ENCODE measurements at regions not wholly inside any gene's neighbourhood (a gene's known extent, or its start where the extent isn't known, plus 50 kb on each side); places are given as distances from the start of the nearest gene placed in this dataset.

- H3K4me3 Mint-ChIP-seq, result no peak overlapping the region
- no peaks in the 10 kb centered on the region for H3K4me1 Mint-ChIP-seq
- peaks cover 12% of the 10 kb centered on the region for H3K9me3 Mint-ChIP-seq
- H3K27me3 Mint-ChIP-seq, result no peaks in the 10 kb centered on the region
- no peak overlapping the region for H3K27ac Mint-ChIP-seq
- H3K36me3 Mint-ChIP-seq, result no peaks in the 10 kb centered on the region
These were observed 191.3 kb upstream of the PRDM9 start for GRCh38 chr5:23316060-23316591.

- Mint-ChIP-seq H3K36me3 (no peaks in the 10 kb centered on the region), H3K4me3 (no peak overlapping the region), H3K27me3 (no peaks in the 10 kb centered on the region), H3K9me3 (peaks cover 12% of the 10 kb centered on the region), H3K4me1 (no peaks in the 10 kb centered on the region), H3K27ac (no peak overlapping the region)
These were observed 192.6 kb upstream of the PRDM9 start for GRCh38 chr5:23314827-23315226.

- no peaks in the 10 kb centered on the region for H3K4me1 Mint-ChIP-seq
- no peak overlapping the region for H3K4me3 Mint-ChIP-seq
- no peak overlapping the region for H3K27ac Mint-ChIP-seq
- peaks cover 16% of the 10 kb centered on the region for H3K9me3 Mint-ChIP-seq
- H3K36me3 Mint-ChIP-seq, result no peaks in the 10 kb centered on the region
- no peaks in the 10 kb centered on the region for H3K27me3 Mint-ChIP-seq
These were observed 202.4 kb upstream of the PRDM9 start for GRCh38 chr5:23305055-23305454.

DNA sequence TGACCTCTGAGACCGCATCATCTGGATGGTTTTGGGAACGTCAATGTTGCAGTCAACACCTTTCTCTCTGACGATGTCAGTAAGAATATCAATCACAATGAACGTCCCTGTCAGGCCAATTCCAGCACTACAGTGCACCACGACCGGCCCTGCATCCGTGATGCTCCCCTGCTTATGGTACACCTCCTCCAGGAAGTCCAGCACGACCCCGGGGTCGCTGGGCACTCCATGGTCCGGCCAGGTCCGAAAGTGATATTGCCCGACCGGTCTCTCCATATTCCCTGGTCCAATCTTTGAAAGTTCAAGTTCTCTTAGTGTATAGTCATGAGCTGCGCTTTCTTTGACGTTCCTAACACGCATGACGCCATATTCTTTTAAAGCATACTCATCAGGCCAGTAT, 203.6 kb upstream of the PRDM9 start:
- H3K9me3 Mint-ChIP-seq, result peaks cover 16% of the 10 kb centered on the region
- H3K27me3 Mint-ChIP-seq, result no peaks in the 10 kb centered on the region
- H3K36me3 Mint-ChIP-seq, result no peaks in the 10 kb centered on the region
- H3K4me3 Mint-ChIP-seq, result no peak overlapping the region
- no peak overlapping the region for H3K27ac Mint-ChIP-seq
- H3K4me1 Mint-ChIP-seq, result no peaks in the 10 kb centered on the region

DNA sequence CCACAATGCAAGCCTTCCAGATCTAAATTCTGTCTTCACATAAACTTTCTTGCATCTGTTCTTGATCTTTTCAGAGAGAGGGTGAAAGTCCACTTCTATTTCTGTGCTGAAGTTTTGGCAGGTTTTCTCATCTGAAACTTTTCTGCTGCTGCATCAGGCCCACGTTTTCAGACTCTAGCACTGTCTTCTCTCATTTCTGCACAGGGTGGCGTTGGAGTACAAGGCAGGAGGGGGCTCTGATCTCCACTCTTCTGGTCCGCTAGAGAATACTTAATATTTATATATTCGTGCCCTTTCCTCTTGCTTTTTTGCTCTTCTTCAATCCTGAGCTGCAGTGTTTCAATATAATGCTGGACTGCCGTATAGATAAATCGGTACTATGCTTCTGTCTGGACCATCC, 204.0 kb upstream of the PRDM9 start:
- Mint-ChIP-seq H3K36me3 (no peaks in the 10 kb centered on the region), H3K4me1 (no peaks in the 10 kb centered on the region), H3K9me3 (peaks cover 16% of the 10 kb centered on the region), H3K27me3 (no peaks in the 10 kb centered on the region), H3K27ac (no peak overlapping the region), H3K4me3 (no peak overlapping the region)

DNA sequence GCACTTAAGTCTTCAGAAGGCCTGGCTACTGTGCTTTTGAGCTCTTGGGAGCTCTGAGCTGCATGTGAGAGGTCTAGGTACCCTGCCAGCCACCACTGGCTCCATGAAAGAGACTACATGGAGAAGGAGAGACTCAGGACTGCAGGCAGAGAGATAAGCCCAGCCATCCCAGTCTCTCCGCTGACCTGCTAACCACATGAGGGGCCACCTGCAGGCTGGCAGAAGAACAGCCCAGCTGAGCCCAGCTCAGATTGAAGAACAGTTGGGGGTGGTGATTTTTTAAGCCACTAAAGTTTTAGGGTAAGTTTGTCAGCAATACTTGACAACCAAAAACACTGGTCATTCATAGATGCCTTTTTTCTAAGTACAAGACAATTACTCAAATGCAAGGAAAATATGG, 205.0 kb upstream of the PRDM9 start:
- Mint-ChIP-seq H3K27ac (no peak overlapping the region), H3K27me3 (no peaks in the 10 kb centered on the region), H3K4me1 (no peaks in the 10 kb centered on the region), H3K36me3 (no peaks in the 10 kb centered on the region), H3K9me3 (peaks cover 16% of the 10 kb centered on the region), H3K4me3 (no peak overlapping the region)

- H3K4me1 Mint-ChIP-seq, result no peaks in the 10 kb centered on the region
- H3K36me3 Mint-ChIP-seq, result no peaks in the 10 kb centered on the region
- H3K27ac Mint-ChIP-seq, result no peak overlapping the region
- H3K27me3 Mint-ChIP-seq, result no peaks in the 10 kb centered on the region
- no peak overlapping the region for H3K4me3 Mint-ChIP-seq
- H3K9me3 Mint-ChIP-seq, result peaks cover 23% of the 10 kb centered on the region
These were observed 218.2 kb upstream of the PRDM9 start for GRCh38 chr5:23289162-23289561.

DNA sequence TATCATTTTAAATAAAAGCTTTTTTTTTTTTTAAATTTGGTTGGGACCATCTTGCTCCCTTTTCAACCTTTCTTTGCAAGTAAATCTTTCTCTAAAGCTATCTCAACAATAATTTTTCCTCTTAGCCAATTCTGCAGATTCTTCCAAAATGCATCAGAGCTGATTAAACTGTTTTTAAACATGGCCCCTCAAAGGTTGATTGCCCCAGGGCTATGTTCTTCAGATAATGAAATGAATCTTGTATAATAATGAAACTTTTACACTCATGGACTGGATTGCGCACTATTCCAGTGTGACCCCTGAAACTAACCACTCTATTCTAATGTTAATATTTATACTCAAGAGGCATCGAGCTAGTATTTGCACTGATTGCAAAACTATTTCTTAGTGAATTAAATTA, 222.8 kb upstream of the PRDM9 start:
- Mint-ChIP-seq H3K4me1 (no peaks in the 10 kb centered on the region), H3K27me3 (no peaks in the 10 kb centered on the region), H3K9me3 (peaks cover 8% of the 10 kb centered on the region), H3K27ac (no peak overlapping the region), H3K36me3 (no peaks in the 10 kb centered on the region), H3K4me3 (no peak overlapping the region)

- H3K9me3 Mint-ChIP-seq, result peaks cover 14% of the 10 kb centered on the region
These were observed 233.2 kb upstream of the PRDM9 start for GRCh38 chr5:23274171-23274570.

DNA sequence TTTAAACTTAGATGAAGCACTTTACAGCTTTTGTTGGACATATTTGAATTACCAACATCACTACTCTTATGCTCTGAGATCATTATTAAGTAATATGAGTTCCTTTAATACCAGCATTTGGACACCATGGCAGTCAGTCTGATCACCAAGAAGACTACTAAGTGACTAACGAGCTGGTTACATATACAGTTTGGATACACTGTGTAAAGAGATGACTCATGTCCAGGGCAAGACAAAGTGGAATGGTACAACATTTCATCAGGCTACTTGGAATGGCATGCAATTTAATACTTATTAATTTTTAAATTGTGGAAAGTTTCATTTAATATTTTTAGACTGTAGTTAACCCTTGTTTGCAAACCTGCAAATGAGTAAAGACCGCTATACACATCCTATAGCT, 237.4 kb upstream of the PRDM9 start:
- no peaks in the 10 kb centered on the region for H3K36me3 Mint-ChIP-seq
- H3K27me3 Mint-ChIP-seq, result no peaks in the 10 kb centered on the region
- H3K4me1 Mint-ChIP-seq, result no peaks in the 10 kb centered on the region
- no peak overlapping the region for H3K4me3 Mint-ChIP-seq
- H3K9me3 Mint-ChIP-seq, result peaks cover 5% of the 10 kb centered on the region
- H3K27ac Mint-ChIP-seq, result no peak overlapping the region

More at GRCh38 chr5:23274171-23274570, 233.2 kb upstream of the PRDM9 start:
- Mint-ChIP-seq H3K27me3 (no peaks in the 10 kb centered on the region), H3K4me3 (no peak overlapping the region), H3K4me1 (no peaks in the 10 kb centered on the region), H3K27ac (no peak overlapping the region), H3K36me3 (no peaks in the 10 kb centered on the region)

DNA sequence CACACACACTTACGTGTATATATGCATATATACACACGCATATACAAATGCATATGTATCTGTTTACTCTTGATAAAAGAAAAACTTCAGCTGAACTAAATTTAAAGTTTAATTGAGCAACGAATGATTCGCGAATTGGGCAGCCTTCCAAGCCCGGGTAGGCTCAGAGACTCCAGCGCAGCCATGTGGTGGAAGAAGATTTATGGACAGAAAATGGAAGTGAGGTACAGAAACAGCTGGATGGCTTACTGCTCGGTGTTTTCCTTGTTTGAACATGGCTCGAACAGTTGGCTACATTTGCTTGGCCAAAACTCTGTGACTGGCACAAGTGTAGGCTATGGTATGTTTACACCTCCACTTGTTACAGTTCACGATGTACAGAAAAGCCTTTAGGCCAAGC, 239.3 kb upstream of the PRDM9 start:
- Mint-ChIP-seq H3K4me3 (no peak overlapping the region), H3K36me3 (no peaks in the 10 kb centered on the region), H3K27ac (no peak overlapping the region), H3K9me3 (no peaks in the 10 kb centered on the region), H3K27me3 (no peaks in the 10 kb centered on the region), H3K4me1 (no peaks in the 10 kb centered on the region)

- no peaks in the 10 kb centered on the region for H3K36me3 Mint-ChIP-seq
- H3K4me3 Mint-ChIP-seq, result no peak overlapping the region
- no peaks in the 10 kb centered on the region for H3K4me1 Mint-ChIP-seq
- no peaks in the 10 kb centered on the region for H3K27me3 Mint-ChIP-seq
- H3K27ac Mint-ChIP-seq, result no peak overlapping the region
- peaks cover 9% of the 10 kb centered on the region for H3K9me3 Mint-ChIP-seq
These were observed 246.8 kb upstream of the PRDM9 start for GRCh38 chr5:23260621-23261020.

GRCh38 chr5:23257656-23258055, 249.8 kb upstream of the PRDM9 start:
- Mint-ChIP-seq H3K27me3 (no peaks in the 10 kb centered on the region), H3K4me1 (no peaks in the 10 kb centered on the region), H3K4me3 (no peak overlapping the region), H3K27ac (no peak overlapping the region), H3K9me3 (peaks cover 16% of the 10 kb centered on the region), H3K36me3 (no peaks in the 10 kb centered on the region)

GRCh38 chr5:23253621-23254198, 253.7 kb upstream of the PRDM9 start:
- Mint-ChIP-seq H3K36me3 (no peaks in the 10 kb centered on the region), H3K4me3 (no peak overlapping the region), H3K27ac (no peak overlapping the region), H3K9me3 (peaks cover 10% of the 10 kb centered on the region), H3K27me3 (no peaks in the 10 kb centered on the region), H3K4me1 (no peaks in the 10 kb centered on the region)

GRCh38 chr5:23242891-23243290, 264.5 kb upstream of the PRDM9 start:
- H3K4me1 Mint-ChIP-seq, result no peaks in the 10 kb centered on the region
- H3K4me3 Mint-ChIP-seq, result no peak overlapping the region
- no peaks in the 10 kb centered on the region for H3K36me3 Mint-ChIP-seq
- no peaks in the 10 kb centered on the region for H3K9me3 Mint-ChIP-seq
- no peak overlapping the region for H3K27ac Mint-ChIP-seq
- H3K27me3 Mint-ChIP-seq, result no peaks in the 10 kb centered on the region

GRCh38 chr5:23235246-23235645, 272.2 kb upstream of the PRDM9 start:
- Mint-ChIP-seq H3K27ac (no peak overlapping the region), H3K4me3 (no peak overlapping the region), H3K27me3 (no peaks in the 10 kb centered on the region), H3K9me3 (no peaks in the 10 kb centered on the region), H3K36me3 (no peaks in the 10 kb centered on the region), H3K4me1 (no peaks in the 10 kb centered on the region)

- H3K9me3 Mint-ChIP-seq, result no peaks in the 10 kb centered on the region
- no peaks in the 10 kb centered on the region for H3K4me1 Mint-ChIP-seq
- H3K36me3 Mint-ChIP-seq, result no peaks in the 10 kb centered on the region
- H3K27ac Mint-ChIP-seq, result no peak overlapping the region
- no peak overlapping the region for H3K4me3 Mint-ChIP-seq
- H3K27me3 Mint-ChIP-seq, result no peaks in the 10 kb centered on the region
These were observed 273.2 kb upstream of the PRDM9 start for GRCh38 chr5:23234197-23234596.

All from activated naive CD4-positive, alpha-beta T cell treated with anti-CD3 and anti-CD28 coated beads, Interleukin-2, amount 50 U/mL, for 24 hours (primary cell).